GM15510 (cell line): ENCODE measurements at regions not wholly inside any gene's neighbourhood (a gene's known extent, or its start where the extent isn't known, plus 50 kb on each side); places are given as distances from the start of the nearest gene placed in this dataset.

Source experiments
- POLR2A ChIP-seq: IDR thresholded peaks from 3 replicates; pipeline ENCODE4 v1.6.1; 2011; ENCODE audit warnings: borderline replicate concordance; ENCODE audit not compliant: insufficient read length; ENCODE audit errors: extremely low read depth

DNA sequence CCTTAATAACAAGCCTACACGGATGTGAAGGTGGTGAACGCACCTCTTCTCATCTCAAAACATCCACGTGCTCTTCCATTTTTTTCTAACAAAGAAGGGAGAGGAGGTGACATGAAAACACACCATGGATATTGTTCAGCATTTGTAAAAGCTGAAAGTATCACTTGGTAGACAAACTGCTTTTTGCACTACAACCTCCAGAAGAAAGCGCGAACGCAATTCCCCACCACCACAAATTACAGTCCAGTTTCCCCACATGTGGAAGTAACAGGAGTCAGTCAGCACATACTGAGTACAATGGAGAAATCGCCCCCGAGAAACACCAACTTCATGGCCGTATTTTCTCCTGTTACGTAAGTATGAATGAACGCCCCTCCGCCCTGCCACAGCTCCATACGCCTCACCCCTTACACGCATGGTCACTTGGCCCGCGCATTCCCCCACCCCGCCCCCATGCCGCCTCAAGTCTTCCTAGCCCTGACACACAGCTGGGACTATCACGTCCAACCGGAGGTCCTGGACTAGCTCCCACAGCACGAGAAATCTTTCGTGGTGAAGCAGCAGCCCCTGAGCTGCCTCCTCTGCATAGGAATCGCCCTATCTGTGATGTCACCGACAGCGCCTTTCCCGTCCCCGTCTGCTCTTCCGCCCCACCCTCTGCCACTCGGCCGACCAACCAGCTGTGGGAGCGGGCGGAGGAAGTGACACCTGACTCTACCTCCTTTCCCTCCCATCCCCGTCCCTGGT lies 62.4 kb upstream of the NBPF15 start:
- peak; percentile 87 for TF ChIP-seq POLR2A
